GM19035 (cell line): ENCODE measurements at regions not wholly inside any gene's neighbourhood (a gene's known extent, or its start where the extent isn't known, plus 50 kb on each side); places are given as distances from the start of the nearest gene placed in this dataset.
"Not testable (repeated sequence)": the region's sequence is repeated elsewhere in the genome, so short reads cannot be mapped to it uniquely, and the experiment has no call there.

Source experiments
- ATAC-seq: cut with Tn5 transposase; IDR thresholded peaks from one replicate; pipeline ENCODE4 v1.9.1; 2021; ENCODE audit not compliant: unreplicated experiment

DNA sequence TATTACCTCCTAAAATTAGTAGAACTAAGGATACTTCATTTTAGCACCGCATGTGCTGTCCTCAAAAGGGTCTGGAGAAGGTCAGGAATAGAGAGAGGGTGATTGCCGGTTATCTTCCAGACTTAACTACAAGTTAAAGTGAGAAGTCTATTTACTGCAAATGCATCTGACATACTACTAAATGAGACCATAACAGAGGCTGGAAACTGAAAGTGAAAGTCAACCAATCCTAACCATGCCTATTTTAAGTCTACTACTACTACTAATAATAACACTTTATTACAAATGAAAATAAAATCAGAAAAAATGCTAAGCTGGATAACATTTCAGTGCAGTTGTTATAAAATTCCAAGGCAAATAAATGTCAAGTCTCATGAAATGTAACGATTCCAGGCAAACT is 244.7 kb downstream of the KIF20B start:
- no peak for ATAC-seq

DNA sequence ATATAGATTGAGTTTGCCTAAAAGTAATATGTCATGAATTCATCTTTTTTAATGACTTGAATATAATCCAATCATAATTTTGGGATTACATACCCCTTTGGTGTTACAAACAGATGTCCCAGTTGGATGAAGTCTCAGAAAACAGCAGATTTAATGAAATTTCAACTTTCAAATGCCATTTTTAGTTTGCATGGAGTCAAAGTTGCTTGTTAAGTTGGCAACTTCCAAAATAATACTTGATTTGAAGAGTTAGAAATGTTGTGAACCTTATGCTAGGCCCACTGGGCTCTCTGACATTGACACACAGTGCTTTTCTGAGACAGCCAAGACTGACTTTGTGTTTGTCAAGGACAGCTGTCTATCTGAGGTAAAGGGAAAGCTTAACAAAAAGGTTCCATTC is 248.1 kb downstream of the KIF20B start:
- ATAC-seq = no peak

DNA sequence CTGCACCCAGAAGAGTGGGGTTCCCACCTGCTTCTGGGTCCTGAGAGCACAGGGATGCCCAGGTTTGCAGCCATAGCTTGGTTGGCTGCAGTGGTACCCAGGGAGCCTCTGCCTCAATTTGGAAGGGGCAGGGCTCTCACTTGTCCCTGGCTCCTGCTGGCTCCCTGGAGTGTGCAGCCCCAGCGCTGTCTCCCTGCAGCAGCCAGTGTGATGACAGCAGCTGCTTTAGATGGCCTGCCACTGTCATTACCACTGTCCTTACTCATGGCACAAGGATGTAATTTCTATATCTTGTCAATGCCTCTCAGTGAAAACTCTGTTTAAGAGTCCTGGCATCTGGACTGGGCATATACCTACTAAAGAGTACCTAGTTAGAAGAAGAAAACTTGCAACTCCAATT is 250.9 kb downstream of the KIF20B start:
- no peak for ATAC-seq

DNA sequence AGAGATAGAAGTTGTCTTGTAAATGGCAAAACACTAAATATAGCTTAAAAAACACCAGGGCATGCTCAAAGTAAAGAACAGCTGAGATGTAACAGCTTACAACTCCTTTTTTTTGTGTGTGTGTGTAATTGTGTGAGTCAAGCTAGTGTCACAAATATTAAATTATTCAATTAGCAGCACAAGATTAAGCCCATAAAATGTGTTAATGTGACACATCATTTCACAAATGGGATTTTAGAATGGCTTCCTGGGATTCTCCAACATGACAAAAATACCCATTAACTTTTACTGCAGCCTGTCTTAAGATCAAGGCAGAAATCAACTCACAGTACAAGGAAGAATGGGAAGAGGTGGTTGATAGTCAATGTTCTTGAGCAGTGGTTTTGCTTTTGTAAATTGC is 251.4 kb downstream of the KIF20B start:
- ATAC-seq = no peak

DNA sequence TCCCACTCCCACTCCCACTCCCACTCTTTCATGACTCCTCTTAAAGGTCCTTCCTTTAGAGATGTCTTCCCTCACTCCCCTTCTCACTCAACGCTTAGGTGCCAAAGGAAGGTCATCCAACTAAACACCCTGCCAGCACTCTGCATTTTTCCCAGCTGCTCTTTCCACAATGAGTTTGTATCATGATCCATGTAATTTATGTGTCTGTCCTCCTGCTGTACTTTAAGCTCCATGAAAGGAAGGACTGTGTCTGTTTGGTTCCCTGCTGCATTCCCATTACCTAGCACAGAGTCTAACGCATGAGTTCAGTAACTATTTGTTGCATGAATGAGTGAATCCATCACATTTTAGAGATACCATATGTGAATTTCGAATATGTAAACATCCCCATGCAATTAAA is 252.7 kb downstream of the KIF20B start:
- no peak for ATAC-seq

DNA sequence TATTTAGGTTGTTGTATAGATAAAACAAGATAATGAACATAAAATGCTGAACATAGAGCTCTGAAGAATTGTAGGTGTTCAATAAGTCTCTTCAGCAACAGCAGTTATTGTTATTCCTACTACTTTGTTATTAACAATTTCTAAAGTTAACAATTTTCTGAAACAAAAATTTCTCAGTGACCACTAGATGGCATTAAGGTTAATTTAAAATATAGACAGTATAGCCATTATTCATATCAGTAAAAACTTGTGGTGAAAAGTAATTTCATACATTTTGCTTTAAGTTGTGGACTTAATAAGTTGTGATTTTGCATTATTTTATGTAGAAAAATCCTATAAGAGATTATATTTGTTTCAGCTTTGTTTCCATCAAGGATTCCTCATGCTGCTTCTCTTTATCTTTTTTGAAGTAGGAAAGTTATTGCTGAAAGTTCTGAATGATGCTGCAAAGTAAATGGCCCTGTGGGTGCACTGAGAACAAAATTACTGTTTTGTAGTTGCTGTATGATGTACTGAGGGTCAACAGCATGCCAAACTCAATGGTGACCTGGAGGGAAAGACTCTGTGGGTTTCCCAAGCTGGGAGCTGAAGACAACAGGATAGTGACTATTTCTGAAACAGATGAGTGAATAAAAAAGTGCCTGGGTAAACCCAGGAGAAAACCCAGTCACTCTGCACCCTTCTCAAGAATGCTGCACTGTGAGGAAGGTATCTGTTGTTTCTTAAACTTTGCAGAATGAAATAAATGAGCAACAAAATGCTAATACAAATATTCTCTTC is 253.6 kb downstream of the KIF20B start:
- no peak for ATAC-seq

DNA sequence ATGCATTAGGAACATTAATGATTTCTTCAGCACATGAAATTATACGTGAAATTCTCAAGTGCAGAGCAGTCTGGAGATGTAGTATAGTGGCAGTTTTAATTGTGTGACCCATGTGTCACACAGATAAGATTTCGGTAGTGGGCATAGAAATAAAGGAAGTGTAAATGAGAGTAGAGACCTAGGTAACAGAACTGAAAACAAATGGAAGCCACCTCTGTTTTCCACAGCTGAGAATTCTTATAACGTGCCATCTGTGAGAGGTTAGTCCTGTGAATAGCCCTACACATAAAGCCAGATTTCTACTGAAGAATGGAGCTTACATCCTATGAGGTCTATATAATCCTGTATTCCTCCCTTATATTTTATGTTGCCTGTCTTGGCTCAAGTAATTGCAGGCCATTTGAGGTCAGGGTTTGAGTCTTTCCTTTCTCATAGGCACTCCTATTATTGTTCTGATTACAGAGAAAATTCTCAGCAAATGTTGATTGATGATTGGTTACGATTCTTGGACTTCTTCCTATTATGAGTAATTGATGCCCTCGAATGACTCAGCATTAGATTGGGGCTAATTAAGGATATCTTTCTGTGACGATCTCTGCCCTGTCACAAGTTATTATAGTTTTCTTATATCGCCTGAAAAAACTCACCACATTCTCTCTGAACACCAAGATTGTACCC is 258.2 kb downstream of the KIF20B start:
- no peak for ATAC-seq

DNA sequence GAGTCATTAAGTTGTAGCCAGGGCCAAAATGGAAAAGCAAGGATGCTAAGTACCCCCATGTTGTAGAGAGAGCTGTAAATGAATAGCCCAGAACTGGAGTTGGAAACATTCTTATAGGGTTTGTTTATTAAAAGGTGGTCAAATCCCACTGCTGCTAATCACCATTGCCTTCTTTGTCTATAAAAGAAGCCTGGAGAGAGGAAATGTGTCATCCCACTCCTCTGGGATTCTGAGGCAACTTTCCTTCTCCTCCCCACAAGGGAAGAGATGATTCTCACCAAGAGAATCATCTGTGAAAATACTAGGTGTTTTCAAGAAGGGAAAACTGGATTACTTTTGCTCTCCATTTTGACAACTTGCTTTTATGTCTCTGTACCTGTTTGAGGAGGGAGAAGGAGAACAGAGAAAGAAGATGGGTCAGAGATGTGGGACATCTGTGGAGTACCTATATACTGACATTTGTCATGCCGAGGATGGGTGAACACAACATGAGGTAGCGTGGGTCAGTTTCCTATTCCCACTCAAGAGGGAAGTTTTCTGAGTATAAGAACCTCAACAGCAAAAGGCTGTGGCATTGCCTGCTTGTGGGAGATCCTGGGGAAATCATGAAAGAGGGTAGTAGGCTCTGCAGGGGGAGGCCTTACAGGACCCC is 262.2 kb downstream of the KIF20B start:
- no peak for ATAC-seq

DNA sequence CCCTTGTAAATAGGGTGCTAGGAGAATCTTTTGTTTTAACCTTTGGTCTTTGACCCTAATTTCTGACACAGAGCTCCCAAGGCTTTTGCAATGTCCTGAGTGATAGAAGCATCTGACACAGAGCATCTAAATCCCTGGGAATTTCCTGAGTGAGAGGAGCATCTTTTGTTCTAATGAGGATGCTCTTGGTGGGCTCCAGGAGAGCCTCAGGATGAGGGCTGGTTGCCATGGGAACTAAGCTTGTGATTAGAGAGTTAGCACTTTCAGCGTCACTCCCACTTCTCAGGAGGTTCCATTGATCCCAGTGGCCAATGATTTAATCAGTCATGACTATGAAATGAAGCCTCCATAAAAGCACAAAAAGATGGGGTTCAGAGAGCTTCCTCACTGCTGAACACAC is 264.8 kb downstream of the KIF20B start:
- no peak for ATAC-seq

DNA sequence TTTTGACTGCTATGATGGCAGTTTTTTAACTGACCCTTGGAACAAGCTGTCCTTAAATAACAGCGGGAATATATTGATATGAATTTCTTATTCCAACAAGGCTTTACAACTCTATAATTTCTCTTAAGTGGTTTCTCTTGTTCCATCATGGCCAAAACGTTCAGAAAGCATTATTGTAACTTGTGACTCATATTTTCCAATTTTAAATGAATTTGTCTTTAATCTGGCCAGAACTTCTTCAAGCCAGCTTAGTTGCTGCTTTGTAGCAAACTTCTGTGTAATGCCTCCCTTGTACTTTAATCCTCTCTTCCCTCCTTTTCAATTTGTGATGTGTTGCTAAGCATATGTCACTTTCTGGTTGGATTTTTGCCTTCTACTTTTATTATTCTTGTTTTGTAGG is 271.9 kb downstream of the KIF20B start:
- ATAC-seq = no peak

DNA sequence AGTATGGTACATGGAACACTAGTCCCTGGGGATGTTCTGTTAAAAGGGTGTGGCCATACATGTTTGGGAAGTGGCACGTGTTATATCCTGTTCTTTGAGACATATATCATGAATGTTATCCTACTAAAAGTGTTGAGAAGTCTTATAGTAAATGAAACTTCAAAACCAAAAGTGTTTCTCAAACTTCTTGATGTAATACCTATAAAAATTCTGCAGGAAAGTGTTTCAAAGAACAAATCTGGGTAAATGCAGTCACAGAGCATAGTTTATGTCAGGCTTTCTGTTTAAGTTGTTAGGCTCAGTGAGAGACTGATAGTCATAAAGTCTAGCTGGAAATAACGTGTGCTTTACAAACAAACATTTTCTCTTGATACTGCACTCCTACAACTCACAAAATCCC is 273.7 kb downstream of the KIF20B start:
- no peak for ATAC-seq

DNA sequence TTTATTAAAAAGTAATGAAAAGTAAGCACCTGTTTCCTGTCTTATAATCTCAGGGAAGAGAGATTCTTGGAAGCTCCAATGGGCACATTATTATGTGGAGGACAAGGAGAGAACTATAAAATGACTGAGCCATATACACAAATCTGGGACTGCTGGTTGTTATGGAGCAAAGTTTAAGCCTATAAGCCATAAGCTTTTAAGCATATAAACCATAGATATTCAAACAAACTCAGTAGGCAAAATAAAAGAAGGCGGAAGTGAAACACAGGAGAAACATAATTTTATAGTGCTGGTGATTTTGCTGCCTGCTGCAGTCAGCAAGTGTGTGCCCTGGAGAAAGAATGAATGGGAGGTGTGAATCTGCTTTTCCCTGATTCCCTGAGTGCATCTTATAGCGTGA is 274.4 kb downstream of the KIF20B start:
- ATAC-seq = no peak

DNA sequence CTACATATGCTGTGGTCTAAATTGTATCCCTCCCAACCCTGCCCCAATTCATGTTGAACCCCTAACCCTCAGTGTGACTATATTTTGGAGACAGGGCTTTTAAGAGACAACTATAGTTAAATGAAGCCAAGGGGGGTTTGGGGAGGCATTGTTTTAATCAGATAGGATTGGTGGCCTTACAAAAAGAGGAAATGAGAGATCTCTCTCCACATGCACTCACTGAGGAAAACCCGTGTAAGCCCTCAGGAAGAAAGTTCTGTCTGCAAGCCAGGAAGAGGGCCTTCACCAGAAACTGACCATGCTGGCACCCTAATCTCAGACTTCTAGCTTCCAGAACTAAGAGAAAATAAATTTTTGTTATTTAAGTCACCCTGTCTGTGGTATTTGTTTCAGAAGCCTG is 276.7 kb downstream of the KIF20B start:
- ATAC-seq = no peak

DNA sequence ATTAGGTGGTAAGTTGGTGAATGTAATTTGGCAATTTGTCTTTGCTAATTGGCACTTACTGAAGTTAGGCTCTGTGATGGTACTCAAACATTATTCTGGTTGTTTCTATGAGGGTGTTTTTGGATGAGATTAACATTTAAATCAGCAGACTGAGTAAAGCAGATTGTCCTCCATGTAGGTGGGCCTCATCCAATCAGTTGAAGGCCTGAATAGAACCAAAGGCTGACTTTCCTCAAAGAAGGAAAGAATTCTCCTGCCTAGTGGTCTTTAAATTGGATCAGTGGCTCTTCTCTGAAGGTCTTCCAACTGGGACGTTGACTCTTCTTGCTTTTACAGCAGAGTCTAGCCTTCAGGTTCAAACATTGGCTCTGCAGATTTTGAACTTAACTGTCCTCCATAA is 278.3 kb downstream of the KIF20B start:
- ATAC-seq = no peak

DNA sequence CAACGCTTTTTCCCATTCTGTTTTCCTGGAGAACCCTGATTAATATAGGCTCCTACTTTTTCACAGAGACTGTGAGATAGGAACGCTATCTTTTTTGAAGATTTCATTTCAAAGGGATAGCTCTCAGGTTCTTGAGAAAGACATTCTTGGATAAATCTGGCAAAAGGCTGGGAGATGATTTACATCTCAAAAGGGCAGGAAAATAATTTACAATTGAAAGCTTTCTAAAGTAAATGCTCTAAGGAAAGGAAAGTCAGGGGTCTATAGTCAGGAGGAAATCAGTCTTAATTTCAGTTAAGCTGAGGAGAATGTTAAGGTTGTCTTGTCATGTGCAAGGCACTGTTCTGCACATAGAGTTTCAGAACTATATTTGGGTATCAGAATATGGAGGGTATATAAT is 278.8 kb downstream of the KIF20B start:
- no peak for ATAC-seq

DNA sequence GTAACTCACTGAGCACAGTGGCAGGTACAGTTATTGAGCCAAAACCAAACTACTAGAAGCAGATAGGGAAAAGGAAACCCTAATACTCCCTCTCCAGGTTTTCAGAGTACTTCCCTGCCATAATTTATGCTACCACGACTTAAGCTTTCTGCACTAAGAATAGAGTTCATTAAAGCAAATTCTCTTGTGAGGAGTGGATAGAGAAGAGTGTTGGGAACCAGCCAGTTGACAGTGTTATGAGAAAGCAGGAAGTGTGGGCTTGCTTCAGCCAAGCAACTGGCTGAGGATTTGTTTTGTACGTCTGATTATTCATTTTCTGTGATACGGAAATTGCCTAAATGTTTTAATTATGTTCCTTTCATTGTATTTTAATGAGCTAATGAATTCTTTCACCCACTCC is 280.5 kb downstream of the KIF20B start:
- ATAC-seq = no peak

DNA sequence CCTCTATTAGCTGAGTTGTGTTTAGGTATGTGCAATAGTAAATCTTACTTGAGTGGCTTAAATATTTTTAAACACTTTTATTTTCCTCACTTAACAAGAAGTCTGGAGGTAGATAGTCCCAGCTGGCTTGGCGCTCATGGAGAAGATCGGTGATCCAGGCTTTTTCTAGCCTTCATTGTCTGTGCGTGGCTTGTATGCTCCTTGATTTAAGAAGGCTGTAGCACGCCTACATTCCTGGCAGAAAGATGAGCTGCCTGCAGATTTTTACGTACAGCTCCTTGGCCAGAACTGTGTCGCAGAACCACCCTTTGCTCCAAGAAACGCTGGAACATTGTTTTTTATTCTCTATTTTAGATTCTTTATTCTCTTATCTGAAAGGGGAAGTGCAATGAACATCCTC is 284.1 kb downstream of the KIF20B start:
- ATAC-seq = no peak

DNA sequence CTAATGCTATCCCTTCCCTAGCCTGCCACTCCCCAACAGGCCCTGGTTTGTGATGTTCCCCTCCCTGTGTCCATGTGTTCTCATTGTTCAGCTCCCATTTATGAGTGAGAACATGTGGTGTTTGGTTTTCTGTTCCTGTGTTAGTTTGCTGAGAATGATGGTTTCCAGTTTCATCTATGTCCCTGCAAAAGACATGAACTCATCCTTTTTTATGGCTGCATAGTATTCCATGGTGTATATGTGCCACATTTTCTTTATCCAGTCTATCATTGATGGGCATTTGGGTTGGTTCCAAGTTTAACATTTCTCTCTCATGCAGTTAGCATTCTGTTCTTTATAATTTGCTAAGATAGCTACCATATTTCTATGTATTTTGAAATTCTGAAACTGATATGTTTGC is 287.0 kb downstream of the KIF20B start:
- not testable (repeated sequence) for ATAC-seq

DNA sequence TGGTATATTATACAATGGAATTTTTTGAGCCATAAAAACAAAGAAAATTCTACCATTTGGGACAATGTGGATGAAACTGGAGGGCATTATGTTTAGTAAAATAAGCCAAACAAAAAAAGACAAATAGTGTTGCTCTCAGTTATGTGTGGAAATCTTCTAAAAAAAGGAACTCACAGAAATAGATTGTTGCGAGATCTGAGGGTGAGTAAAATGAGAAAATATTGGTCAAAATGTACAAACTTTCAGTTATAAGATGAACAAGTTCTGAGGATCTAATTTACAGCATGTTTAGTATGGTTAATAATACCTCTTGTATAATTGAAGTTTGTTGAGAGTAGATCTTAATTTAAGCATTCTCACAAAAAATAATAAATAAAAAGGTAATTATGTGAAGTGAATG is 291.2 kb downstream of the KIF20B start:
- ATAC-seq = no peak

DNA sequence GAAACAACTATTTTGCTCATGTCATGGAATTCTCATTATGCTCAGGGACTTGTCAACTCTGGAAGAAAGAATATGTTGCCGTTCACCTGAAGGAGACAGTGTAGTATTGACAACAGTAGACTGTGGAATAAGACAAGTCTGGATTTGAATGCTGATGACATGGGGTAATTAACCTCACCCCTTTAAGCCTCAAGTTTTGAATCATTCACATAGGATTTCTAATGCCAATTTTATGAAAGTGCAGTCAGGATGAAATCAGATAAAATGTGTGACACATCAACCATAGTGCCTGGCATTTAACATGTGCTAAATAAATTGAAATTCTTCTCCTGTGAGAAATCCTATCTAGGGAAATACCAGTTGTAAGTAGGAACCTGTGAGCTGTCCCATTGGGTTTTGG is 305.8 kb downstream of the KIF20B start:
- no peak for ATAC-seq

DNA sequence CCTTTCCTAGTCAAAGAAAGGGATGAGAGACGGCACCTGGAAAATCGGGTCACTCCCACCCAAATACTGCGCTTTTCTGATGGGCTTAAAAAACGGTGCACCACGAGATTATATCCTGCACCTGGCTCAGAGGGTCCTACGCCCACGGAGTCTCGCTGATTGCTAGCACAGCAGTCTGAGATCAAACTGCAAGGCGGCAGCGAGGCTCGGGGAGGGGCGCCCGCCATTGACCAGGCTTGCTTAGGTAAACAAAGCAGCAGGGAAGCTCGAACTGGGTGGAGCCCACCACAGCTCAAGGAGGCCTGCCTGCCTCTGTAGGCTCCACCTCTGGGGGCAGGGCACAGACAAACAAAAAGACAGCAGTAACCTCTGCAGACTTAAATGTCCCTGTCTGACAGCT is 309.9 kb downstream of the KIF20B start:
- not testable (repeated sequence) for ATAC-seq

DNA sequence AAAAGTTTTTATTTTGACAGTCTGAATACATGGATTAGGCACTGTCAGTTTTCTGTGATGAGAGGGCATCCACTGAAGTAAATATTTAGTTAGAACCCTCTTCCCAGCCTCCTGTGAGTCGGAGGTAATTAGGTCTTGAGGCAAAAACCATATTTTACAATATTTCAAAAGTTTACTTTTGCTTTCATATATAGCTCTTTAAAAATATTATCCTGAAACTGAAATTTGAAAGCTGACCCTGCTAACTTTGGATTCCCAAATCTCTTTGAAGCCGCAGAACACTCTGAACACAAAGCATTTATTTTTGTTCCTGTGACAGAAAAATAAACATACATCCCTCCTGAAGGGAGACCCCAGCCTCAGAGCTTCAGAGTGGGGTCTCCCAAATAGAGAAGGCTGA is 317.4 kb downstream of the KIF20B start:
- no peak for ATAC-seq
